MM.1S (cell line): ENCODE measurements at regions not wholly inside any gene's neighbourhood (a gene's known extent, or its start where the extent isn't known, plus 50 kb on each side); places are given as distances from the start of the nearest gene placed in this dataset.

Experiments
- CTCF ChIP-seq: fragments of 300-600 bp; sonication (generic); IDR thresholded peaks from 2 replicates; pipeline ENCODE4 v1.5.1; 2016; ENCODE audit warnings: antibody characterized with exemption, low read length, mixed read lengths
- EZH2 ChIP-seq: fragments of 300-600 bp; sonication (generic); optimal IDR thresholded peaks from 2 replicates; pipeline ENCODE3; 2017; ENCODE audit warnings: low read depth, mild to moderate bottlenecking, antibody characterized with exemption, low read length, mixed read lengths
- EZH2phosphoT487 ChIP-seq: fragments of 300-600 bp; sonication (generic); IDR thresholded peaks from 2 replicates; pipeline ENCODE4 v1.6.1; 2018; ENCODE audit warnings: antibody characterized with exemption, low read length

GRCh38 chr12:105915997-105916759, 222.6 kb downstream of the NUAK1 start:
- TF ChIP-seq CTCF (no peak), EZH2 (no peak), EZH2phosphoT487 (no peak)
